ENCODE measurements at regions not wholly inside any gene's neighbourhood (a gene's known extent, or its start where the extent isn't known, plus 50 kb on each side); places are given as distances from the start of the nearest gene placed in this dataset.

DNA sequence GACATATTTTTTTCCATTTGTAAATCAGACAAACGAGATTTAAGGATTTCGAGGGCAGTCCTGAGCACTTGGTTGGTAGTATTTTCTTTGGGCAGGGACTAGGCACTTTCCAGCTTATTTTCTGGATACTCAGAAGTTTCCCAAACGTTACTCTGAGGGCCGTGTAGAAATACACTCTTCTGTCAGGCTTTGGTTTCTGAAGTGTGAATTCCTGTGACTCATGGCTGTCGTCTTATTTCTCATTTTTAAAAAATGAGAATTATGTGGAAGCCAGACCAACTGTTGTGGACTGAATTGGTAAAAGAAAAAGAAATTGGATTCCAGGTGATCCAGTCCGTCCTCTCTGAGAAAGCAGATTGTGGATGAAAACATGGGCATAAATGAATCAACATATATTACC lies 658.6 kb upstream of the FANCL start:
- Histone ChIP-seq H3K27me3 (ENCODE audit: control insufficient read depth, insufficient read depth, low read length) (no peaks in the 10 kb centered on the region), H3K4me3 (ENCODE audit: low read length) (no peak overlapping the region), H3K4me1 (ENCODE audit: control insufficient read depth, low read depth, low read length) (no peaks in the 10 kb centered on the region), H3K36me3 (ENCODE audit: control insufficient read depth, low read depth, low read length) (no peaks in the 10 kb centered on the region), H3K9ac (ENCODE audit: low read length) (no peak overlapping the region), H3K27ac (ENCODE audit: low read length) (no peak overlapping the region), H3K9me3 (ENCODE audit: control insufficient read depth, low read depth, low read length) (no peaks in the 10 kb centered on the region)

DNA sequence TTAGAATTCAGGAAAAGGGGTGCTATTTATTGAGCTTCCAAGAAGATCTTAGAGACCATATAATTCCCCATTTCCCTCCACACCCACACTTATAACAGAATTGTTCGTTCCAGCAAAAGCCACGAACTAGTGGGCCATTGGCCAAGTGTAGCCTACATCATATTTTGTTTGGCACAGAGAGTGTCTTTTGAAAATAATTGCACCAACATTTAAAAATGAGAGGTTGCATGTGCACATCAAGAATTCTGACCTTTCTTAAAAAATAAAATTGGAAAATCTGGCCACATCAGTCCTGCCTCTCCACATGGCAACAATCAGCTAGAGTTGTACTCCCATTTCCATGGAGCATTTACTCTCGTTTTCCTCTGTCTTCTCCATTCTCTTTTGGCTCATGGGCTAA lies 655.5 kb upstream of the FANCL start:
- Histone ChIP-seq H3K36me3 (ENCODE audit: control insufficient read depth, low read depth, low read length) (no peaks in the 10 kb centered on the region), H3K9me3 (ENCODE audit: control insufficient read depth, low read depth, low read length) (no peaks in the 10 kb centered on the region), H3K27ac (ENCODE audit: low read length) (no peak overlapping the region), H3K9ac (ENCODE audit: low read length) (no peak overlapping the region), H3K4me3 (ENCODE audit: low read length) (no peak overlapping the region), H3K4me1 (ENCODE audit: control insufficient read depth, low read depth, low read length) (no peaks in the 10 kb centered on the region), H3K27me3 (ENCODE audit: control insufficient read depth, insufficient read depth, low read length) (no peaks in the 10 kb centered on the region)

DNA sequence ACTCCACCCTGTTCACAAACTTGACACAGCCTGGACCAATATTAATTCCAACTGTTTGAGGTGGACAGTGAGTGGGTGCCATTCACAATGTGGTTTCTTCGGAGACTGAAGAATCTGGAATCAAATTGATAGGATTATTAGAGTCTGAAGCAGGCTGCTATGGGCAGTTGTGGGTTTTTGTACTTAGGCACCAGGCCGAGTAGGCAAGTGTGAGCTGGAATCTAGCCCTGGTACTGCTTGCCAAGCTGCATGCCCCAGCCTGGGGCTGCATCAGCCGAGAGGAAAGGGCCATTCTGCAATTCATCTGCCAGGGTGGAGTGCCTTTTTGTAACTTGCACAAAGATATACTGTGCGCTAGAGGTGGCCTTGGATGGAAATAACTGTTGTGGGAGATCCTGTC lies 654.7 kb upstream of the FANCL start:
- Histone ChIP-seq H3K9me3 (ENCODE audit: control insufficient read depth, low read depth, low read length) (no peaks in the 10 kb centered on the region), H3K27ac (ENCODE audit: low read length) (no peak overlapping the region)

DNA sequence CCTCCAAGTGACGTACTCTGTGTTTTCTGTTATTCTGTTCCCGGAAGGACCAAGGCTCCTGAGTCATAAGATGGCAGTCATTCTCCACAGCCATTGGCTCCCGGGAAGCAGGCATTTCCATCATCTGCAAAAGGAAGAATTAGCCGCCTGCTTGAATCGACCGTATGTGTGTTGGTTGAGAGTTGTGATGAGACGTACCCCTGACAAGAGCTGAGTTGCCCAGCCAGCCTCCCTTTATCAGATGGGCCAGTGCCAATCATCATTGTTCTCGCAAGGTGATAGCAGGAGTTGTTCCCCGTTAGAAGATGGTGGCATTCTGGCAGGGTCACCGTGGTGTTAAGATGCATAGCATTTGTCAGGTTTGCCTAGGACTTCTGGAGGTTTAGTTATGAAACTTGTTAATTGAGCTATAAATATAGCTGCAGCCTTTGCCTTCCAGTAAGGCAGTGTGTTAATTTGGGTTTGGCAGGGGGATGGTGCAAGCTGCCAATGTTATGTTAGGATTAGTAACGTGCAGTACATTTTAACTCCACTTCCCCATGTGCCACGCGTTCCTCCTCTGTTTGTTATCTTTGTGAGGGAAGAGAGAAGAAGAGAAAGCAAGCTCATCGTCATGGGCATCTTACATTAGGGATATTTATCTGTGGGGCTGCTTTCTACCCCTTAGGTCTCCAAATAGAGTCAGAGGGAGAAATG lies 652.7 kb upstream of the FANCL start:
- no peak overlapping the region for H3K4me3 ChIP-seq (ENCODE audit: low read length)
- H3K27me3 ChIP-seq (ENCODE audit: control insufficient read depth, insufficient read depth, low read length) = no peaks in the 10 kb centered on the region
- no peak overlapping the region for H3K27ac ChIP-seq (ENCODE audit: low read length)
- H3K4me1 ChIP-seq (ENCODE audit: control insufficient read depth, low read depth, low read length) = no peaks in the 10 kb centered on the region
- H3K9me3 ChIP-seq (ENCODE audit: control insufficient read depth, low read depth, low read length) = no peaks in the 10 kb centered on the region
- H3K36me3 ChIP-seq (ENCODE audit: control insufficient read depth, low read depth, low read length) = no peaks in the 10 kb centered on the region
- no peak overlapping the region for H3K9ac ChIP-seq (ENCODE audit: low read length)

More for the DNA sequence above, 654.7 kb upstream of the FANCL start:
- Histone ChIP-seq H3K27me3 (ENCODE audit: control insufficient read depth, insufficient read depth, low read length) (no peaks in the 10 kb centered on the region), H3K9ac (ENCODE audit: low read length) (no peak overlapping the region), H3K4me1 (ENCODE audit: control insufficient read depth, low read depth, low read length) (no peaks in the 10 kb centered on the region), H3K36me3 (ENCODE audit: control insufficient read depth, low read depth, low read length) (no peaks in the 10 kb centered on the region), H3K4me3 (ENCODE audit: low read length) (no peak overlapping the region)

DNA sequence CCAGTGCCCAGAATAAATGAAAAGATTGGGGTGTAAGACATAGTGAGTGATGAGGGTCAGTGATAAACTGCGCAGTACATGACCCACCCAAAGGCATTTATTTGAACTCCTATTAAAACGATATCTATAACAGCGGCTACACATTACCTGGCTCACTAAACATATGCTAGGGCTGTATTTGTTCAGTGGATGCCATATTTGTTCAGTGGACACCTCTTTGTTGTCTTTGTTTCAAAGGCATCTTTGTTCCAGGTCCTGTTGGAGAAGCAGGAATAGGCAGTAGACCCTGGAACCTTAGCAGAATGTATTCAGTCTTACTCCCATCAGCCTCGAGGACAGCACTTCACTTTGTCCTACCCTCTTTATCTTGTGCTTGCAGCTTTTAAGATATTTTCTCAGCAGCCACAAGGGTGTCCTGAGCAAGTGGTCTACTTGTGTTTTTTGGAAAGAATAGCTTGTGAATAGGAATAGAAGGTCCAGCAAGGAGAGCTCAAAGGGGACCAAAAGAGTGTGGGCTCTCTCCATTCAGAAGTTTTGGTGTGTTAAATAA lies 650.8 kb upstream of the FANCL start:
- H3K27me3 ChIP-seq (ENCODE audit: control insufficient read depth, insufficient read depth, low read length) = no peaks in the 10 kb centered on the region
- no peak overlapping the region for H3K27ac ChIP-seq (ENCODE audit: low read length)
- no peaks in the 10 kb centered on the region for H3K9me3 ChIP-seq (ENCODE audit: control insufficient read depth, low read depth, low read length)
- H3K9ac ChIP-seq (ENCODE audit: low read length) = no peak overlapping the region
- no peaks in the 10 kb centered on the region for H3K36me3 ChIP-seq (ENCODE audit: control insufficient read depth, low read depth, low read length)
- H3K4me1 ChIP-seq (ENCODE audit: control insufficient read depth, low read depth, low read length) = no peaks in the 10 kb centered on the region
- no peak overlapping the region for H3K4me3 ChIP-seq (ENCODE audit: low read length)

DNA sequence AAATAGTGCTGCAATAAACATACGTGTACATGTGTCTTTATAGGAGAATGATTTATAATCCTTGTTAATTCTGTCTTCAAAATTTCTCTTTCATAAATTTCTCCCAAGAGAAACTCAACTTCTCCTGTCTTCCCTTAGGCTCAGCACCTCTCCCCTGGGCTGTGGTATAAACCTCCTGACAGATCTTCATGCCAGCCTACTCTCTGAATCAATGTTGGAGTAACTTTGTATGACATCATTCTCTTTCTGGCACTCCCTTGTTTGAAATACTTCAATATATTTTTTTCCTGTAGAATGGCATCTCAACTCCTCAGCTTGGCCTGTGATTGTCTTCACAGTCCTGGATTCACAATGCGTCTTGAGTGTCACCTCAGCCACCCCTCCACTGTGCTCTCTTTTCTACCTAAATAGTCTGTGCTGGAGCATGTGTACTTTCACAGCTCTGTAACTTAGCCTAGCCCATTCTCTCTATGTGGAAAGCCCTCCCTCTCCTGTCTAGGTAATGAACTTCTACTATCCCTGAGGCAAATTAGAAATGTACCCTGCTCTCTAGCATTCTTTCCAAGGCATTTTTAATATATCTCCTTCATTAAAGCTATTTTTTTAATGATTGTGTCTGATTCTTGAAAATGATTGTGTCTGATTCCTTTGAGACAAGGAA lies 649.9 kb upstream of the FANCL start:
- Histone ChIP-seq H3K9ac (ENCODE audit: low read length) (no peak overlapping the region), H3K4me3 (ENCODE audit: low read length) (no peak overlapping the region), H3K4me1 (ENCODE audit: control insufficient read depth, low read depth, low read length) (no peaks in the 10 kb centered on the region), H3K27me3 (ENCODE audit: control insufficient read depth, insufficient read depth, low read length) (no peaks in the 10 kb centered on the region), H3K9me3 (ENCODE audit: control insufficient read depth, low read depth, low read length) (no peaks in the 10 kb centered on the region), H3K36me3 (ENCODE audit: control insufficient read depth, low read depth, low read length) (no peaks in the 10 kb centered on the region), H3K27ac (ENCODE audit: low read length) (no peak overlapping the region)

DNA sequence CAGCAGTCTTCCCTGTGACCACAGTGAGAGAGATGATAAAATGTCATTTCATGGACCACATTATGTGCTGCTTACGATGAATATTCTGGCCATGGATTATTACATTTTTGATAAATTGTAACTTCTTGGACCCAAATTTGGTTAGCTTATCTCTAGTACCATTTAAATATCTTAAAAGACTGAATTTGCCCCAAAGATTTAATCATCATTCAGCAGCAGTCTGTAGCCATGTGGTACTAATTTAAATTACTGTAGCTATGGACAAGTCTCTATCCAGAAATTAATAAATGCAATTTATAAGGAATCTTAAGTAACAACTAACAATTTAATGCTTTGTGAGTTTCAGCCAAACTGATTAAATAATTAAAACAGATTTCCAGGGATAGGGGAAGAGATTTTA lies 644.9 kb upstream of the FANCL start:
- H3K9ac ChIP-seq (ENCODE audit: low read length) = no peak overlapping the region
- H3K36me3 ChIP-seq (ENCODE audit: control insufficient read depth, low read depth, low read length) = no peaks in the 10 kb centered on the region
- no peak overlapping the region for H3K27ac ChIP-seq (ENCODE audit: low read length)
- no peak overlapping the region for H3K4me3 ChIP-seq (ENCODE audit: low read length)
- H3K4me1 ChIP-seq (ENCODE audit: control insufficient read depth, low read depth, low read length) = no peaks in the 10 kb centered on the region
- no peaks in the 10 kb centered on the region for H3K9me3 ChIP-seq (ENCODE audit: control insufficient read depth, low read depth, low read length)
- no peaks in the 10 kb centered on the region for H3K27me3 ChIP-seq (ENCODE audit: control insufficient read depth, insufficient read depth, low read length)

DNA sequence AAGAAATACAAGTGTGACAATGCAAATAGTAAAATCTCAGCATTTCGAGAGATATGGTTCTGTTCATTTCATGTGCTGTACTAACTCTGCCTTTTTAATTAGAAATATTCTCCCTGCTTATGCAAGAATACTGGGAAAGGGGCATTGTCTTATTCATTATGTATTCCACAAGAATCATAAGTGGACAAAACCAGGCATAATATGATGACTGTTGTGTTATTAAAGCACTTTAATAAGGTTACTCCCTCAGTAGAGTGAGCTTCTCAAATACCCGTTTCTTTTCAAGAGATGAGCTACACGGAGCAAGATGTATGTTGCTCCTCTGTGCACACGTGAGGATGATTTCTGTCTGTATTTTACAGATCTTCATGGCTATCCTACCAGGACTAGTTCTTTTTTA lies 638.7 kb upstream of the FANCL start:
- Histone ChIP-seq H3K4me1 (ENCODE audit: control insufficient read depth, low read depth, low read length) (peaks cover 3% of the 10 kb centered on the region), H3K36me3 (ENCODE audit: control insufficient read depth, low read depth, low read length) (no peaks in the 10 kb centered on the region), H3K4me3 (ENCODE audit: low read length) (no peak overlapping the region), H3K27me3 (ENCODE audit: control insufficient read depth, insufficient read depth, low read length) (no peaks in the 10 kb centered on the region), H3K9me3 (ENCODE audit: control insufficient read depth, low read depth, low read length) (no peaks in the 10 kb centered on the region), H3K27ac (ENCODE audit: low read length) (no peak overlapping the region), H3K9ac (ENCODE audit: low read length) (no peak overlapping the region)

DNA sequence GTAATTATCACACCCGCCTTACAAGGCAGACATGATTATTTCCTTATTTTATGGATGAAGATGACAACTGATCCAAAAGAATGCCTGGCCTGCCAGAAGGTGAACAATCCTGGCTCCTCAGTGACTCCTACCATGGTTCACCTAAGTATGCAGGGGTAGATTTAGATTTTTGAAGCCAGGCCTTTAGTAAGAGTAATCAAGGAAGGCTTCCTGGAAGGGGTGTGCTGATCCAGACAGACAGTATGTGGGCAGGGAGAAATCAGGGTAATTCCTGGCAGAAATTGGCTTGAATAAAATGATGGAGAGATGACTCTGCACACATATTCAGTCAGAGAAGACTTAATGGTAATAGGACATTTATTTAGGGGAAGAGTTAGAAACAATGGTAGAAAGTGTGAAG lies 637.7 kb upstream of the FANCL start:
- H3K27me3 ChIP-seq (ENCODE audit: control insufficient read depth, insufficient read depth, low read length) = no peaks in the 10 kb centered on the region
- no peak overlapping the region for H3K27ac ChIP-seq (ENCODE audit: low read length)
- no peak overlapping the region for H3K9ac ChIP-seq (ENCODE audit: low read length)
- H3K4me3 ChIP-seq (ENCODE audit: low read length) = no peak overlapping the region
- H3K9me3 ChIP-seq (ENCODE audit: control insufficient read depth, low read depth, low read length) = no peaks in the 10 kb centered on the region
- no peaks in the 10 kb centered on the region for H3K36me3 ChIP-seq (ENCODE audit: control insufficient read depth, low read depth, low read length)
- peaks cover 3% of the 10 kb centered on the region for H3K4me1 ChIP-seq (ENCODE audit: control insufficient read depth, low read depth, low read length)

DNA sequence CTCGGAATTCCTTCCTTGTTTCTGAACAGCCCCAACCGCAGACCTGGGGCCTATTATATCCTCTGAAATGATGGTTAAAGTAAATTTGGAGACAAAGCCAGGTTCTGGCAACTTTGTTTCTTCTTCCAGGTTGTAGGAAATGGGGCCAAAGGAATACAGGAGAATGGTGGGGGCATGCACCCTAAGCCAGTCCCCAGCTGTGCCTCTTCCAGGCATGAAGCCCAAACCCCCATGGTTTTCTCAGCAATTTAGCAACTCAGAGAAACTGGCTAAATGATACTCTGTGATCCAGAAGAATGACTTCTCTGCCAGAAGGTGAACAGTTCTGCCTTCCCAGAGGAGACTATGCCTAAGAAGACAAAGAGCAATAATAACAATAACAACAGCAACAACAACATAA lies 635.0 kb upstream of the FANCL start:
- Histone ChIP-seq H3K27ac (ENCODE audit: low read length) (no peak overlapping the region), H3K36me3 (ENCODE audit: control insufficient read depth, low read depth, low read length) (no peaks in the 10 kb centered on the region), H3K9ac (ENCODE audit: low read length) (no peak overlapping the region), H3K4me1 (ENCODE audit: control insufficient read depth, low read depth, low read length) (peaks cover 6% of the 10 kb centered on the region), H3K27me3 (ENCODE audit: control insufficient read depth, insufficient read depth, low read length) (no peaks in the 10 kb centered on the region), H3K4me3 (ENCODE audit: low read length) (no peak overlapping the region), H3K9me3 (ENCODE audit: control insufficient read depth, low read depth, low read length) (no peaks in the 10 kb centered on the region)

DNA sequence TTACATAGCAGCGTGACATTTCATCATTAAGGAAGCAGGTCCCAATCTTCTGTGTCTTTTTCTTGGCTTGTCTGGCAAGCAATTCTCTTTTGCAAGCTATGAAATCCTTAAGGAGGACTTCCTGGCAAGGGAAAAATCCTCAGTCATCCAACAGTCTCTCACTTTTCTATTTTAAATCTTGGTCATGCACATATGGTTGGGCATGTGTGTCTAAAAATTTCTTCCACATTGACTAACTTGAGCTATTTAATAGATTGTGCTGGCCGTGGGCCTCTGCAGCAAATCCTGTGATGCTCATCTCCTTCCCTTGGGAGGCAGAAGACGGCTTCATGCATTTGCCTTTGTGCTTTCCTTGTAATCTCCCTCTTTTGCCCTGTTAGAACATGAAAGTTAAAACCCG lies 634.3 kb upstream of the FANCL start:
- Histone ChIP-seq H3K4me3 (ENCODE audit: low read length) (no peak overlapping the region), H3K27ac (ENCODE audit: low read length) (no peak overlapping the region), H3K36me3 (ENCODE audit: control insufficient read depth, low read depth, low read length) (no peaks in the 10 kb centered on the region), H3K27me3 (ENCODE audit: control insufficient read depth, insufficient read depth, low read length) (no peaks in the 10 kb centered on the region), H3K9ac (ENCODE audit: low read length) (no peak overlapping the region), H3K9me3 (ENCODE audit: control insufficient read depth, low read depth, low read length) (no peaks in the 10 kb centered on the region), H3K4me1 (ENCODE audit: control insufficient read depth, low read depth, low read length) (peaks cover 6% of the 10 kb centered on the region)

Measured in iPS-18a (cell line).